OCI-LY1 (cell line): ENCODE measurements at regions not wholly inside any gene's neighbourhood (a gene's known extent, or its start where the extent isn't known, plus 50 kb on each side); places are given as distances from the start of the nearest gene placed in this dataset.
A peak's percentile ranks its signal among the peaks of the same experiment; 100 is the strongest.

Source experiments
- H2AFZ ChIP-seq: fragments of 200-600 bp; sonication (generic), shearing (Covaris generic); 2 replicates; pipeline ENCODE4 v1.6.0; 2014; ENCODE audit warnings: antibody characterized with exemption, mild to moderate bottlenecking, low read length
- H3F3A ChIP-seq: fragments of 200-600 bp; sonication (generic), shearing (Covaris generic); 2 replicates; pipeline ENCODE4 v1.6.0; 2014; ENCODE audit warnings: mild to moderate bottlenecking, antibody characterized with exemption, low read length, moderate library complexity; ENCODE audit not compliant: insufficient read depth
- H3K27ac ChIP-seq: fragments of 200-600 bp; sonication (generic); 2 replicates; pipeline ENCODE4 v1.5.1; 2014; ENCODE audit warnings: low read length, mixed run types, mild to moderate bottlenecking, low read depth; ENCODE audit not compliant: poor library complexity, severe bottlenecking
- H3K27me3 ChIP-seq: fragments of 200-600 bp; sonication (generic); 2 replicates; pipeline ENCODE4 v1.6.0; 2014; ENCODE audit warnings: antibody characterized with exemption, mild to moderate bottlenecking, low read length, moderate library complexity; ENCODE audit not compliant: insufficient read depth
- H3K36me3 ChIP-seq: fragments of 200-600 bp; sonication (generic); 2 replicates; pipeline ENCODE4 v1.6.1; 2014; ENCODE audit warnings: mild to moderate bottlenecking, antibody characterized with exemption, low read length, moderate library complexity, mixed read lengths; ENCODE audit not compliant: insufficient read depth
- H3K4me1 ChIP-seq: fragments of 200-600 bp; sonication (generic); 2 replicates; pipeline ENCODE4 v1.5.1; 2014; ENCODE audit warnings: mild to moderate bottlenecking, low read length, moderate library complexity; ENCODE audit not compliant: insufficient read depth, severe bottlenecking
- H3K4me2 ChIP-seq: fragments of 200-600 bp; sonication (generic), shearing (Covaris generic); 2 replicates; pipeline ENCODE4 v1.6.1; 2014; ENCODE audit warnings: low read length
- H3K4me3 ChIP-seq: fragments of 200-600 bp; sonication (generic); 2 replicates; pipeline ENCODE4 v1.5.1; 2014; ENCODE audit warnings: low read length, low read depth, mild to moderate bottlenecking, mixed read lengths; ENCODE audit not compliant: poor library complexity, severe bottlenecking
- H3K79me2 ChIP-seq: fragments of 200-600 bp; shearing (Covaris generic); 2 replicates; pipeline ENCODE4 v1.6.1; 2016; ENCODE audit warnings: mixed run types, low read length, mixed read lengths; ENCODE audit not compliant: insufficient read depth
- H3K9ac ChIP-seq: fragments of 200-600 bp; sonication (generic), shearing (Covaris generic); 2 replicates; pipeline ENCODE4 v1.6.1; 2014; ENCODE audit warnings: mild to moderate bottlenecking, low read length, mixed read lengths
- H3K9me2 ChIP-seq: fragments of 200-600 bp; sonication (generic), shearing (Covaris generic); 2 replicates; pipeline ENCODE4 v1.6.1; 2014; ENCODE audit warnings: low read depth, mild to moderate bottlenecking, low read length, mixed read lengths
- H3K9me3 ChIP-seq: fragments of 200-600 bp; shearing (Covaris generic); 2 replicates; pipeline ENCODE4 v1.6.1; 2014; ENCODE audit warnings: low read length, mixed read lengths
- H4K20me1 ChIP-seq: fragments of 200-600 bp; sonication (generic), shearing (Covaris generic); 2 replicates; pipeline ENCODE4 v1.6.0; 2016; ENCODE audit warnings: mild to moderate bottlenecking, low read length; ENCODE audit not compliant: insufficient read depth
- CTCF ChIP-seq: fragments of 200-600 bp; sonication (generic), shearing (Covaris generic); IDR thresholded peaks from 2 replicates; pipeline ENCODE4 v1.5.1; 2017; ENCODE audit warnings: mild to moderate bottlenecking, antibody characterized with exemption, low read length, moderate library complexity, mixed read lengths
- EZH2 ChIP-seq: fragments of 200-600 bp; sonication (generic), shearing (Covaris generic); IDR thresholded peaks from 2 replicates; pipeline ENCODE4 v1.8.0; 2017; ENCODE audit warnings: borderline replicate concordance, mixed run types, mild to moderate bottlenecking, antibody characterized with exemption, low read length, moderate library complexity, mixed read lengths

GRCh38 chr1:244918421-244919319, 54.3 kb upstream of the HNRNPU start:
- H4K20me1 ChIP-seq, result no peaks in the 10 kb centered on the region
- H3K4me3 ChIP-seq, result peak overlapping the region; percentile 57
- H3K27ac ChIP-seq, result no peak overlapping the region
- TF ChIP-seq EZH2, result no peak
- no peak for TF ChIP-seq CTCF
- no peaks in the 10 kb centered on the region for H3K9me2 ChIP-seq
- peak overlapping the region; percentile 29; the same call in 1 of the 2 replicates for H3K9ac ChIP-seq
- peak overlapping the region; percentile 70 for H3K4me2 ChIP-seq
- peak overlapping the region; percentile 92; the same call in 1 of the 2 replicates for H2AFZ ChIP-seq
- H3K4me1 ChIP-seq, result peaks cover 16% of the 10 kb centered on the region
- no peaks in the 10 kb centered on the region for H3K79me2 ChIP-seq
- H3K9me3 ChIP-seq, result no peaks in the 10 kb centered on the region
- no peaks in the 10 kb centered on the region for H3F3A ChIP-seq
- no peaks in the 10 kb centered on the region for H3K36me3 ChIP-seq
- no peaks in the 10 kb centered on the region for H3K27me3 ChIP-seq

GRCh38 chr1:244917073-244917670, 52.8 kb upstream of the HNRNPU start:
- no peak overlapping the region for H3K9ac ChIP-seq
- 0 out of 2 replicates have a peak, but pooled peaks cover 3% of the 10 kb centered on the region for H3K27me3 ChIP-seq
- no peaks in the 10 kb centered on the region for H3K9me2 ChIP-seq
- no peaks in the 10 kb centered on the region for H4K20me1 ChIP-seq
- no peak overlapping the region for H3K27ac ChIP-seq
- H3K4me1 ChIP-seq, result peaks cover 16% of the 10 kb centered on the region
- H2AFZ ChIP-seq, result no peak overlapping the region
- H3F3A ChIP-seq, result no peaks in the 10 kb centered on the region
- no peak overlapping the region for H3K4me2 ChIP-seq
- H3K9me3 ChIP-seq, result no peaks in the 10 kb centered on the region
- H3K79me2 ChIP-seq, result no peaks in the 10 kb centered on the region
- no peak overlapping the region for H3K4me3 ChIP-seq
- H3K36me3 ChIP-seq, result no peaks in the 10 kb centered on the region
- TF ChIP-seq EZH2 (no peak), CTCF (no peak)

- Histone ChIP-seq H3K36me3 (no peaks in the 10 kb centered on the region), H3K9ac (no peak overlapping the region), H3K9me2 (no peaks in the 10 kb centered on the region), H3K4me1 (peaks cover 14% of the 10 kb centered on the region), H3K4me3 (no peak overlapping the region), H4K20me1 (no peaks in the 10 kb centered on the region), H3K79me2 (no peaks in the 10 kb centered on the region), H3K27me3 (0 out of 2 replicates have a peak, but pooled peaks cover 3% of the 10 kb centered on the region), H3F3A (no peaks in the 10 kb centered on the region), H3K9me3 (no peaks in the 10 kb centered on the region), H2AFZ (no peak overlapping the region), H3K27ac (no peak overlapping the region), H3K4me2 (no peak overlapping the region)
- TF ChIP-seq CTCF, result no peak
Observed at GRCh38 chr1:244915736-244916135, 51.4 kb upstream of the HNRNPU start.
